ENCODE measurements at regions not wholly inside any gene's neighbourhood (a gene's known extent, or its start where the extent isn't known, plus 50 kb on each side); places are given as distances from the start of the nearest gene placed in this dataset.

- TF ChIP-seq POLR2AphosphoS5 (IDR thresholded peaks at IDR 0.05): no peak
- no peak for TF ChIP-seq POLR2A (IDR thresholded peaks at IDR 0.05)
- no peak for TF ChIP-seq CTCF (IDR thresholded peaks at IDR 0.05)
Observed at GRCh38 chr5:138702166-138703077, 50.8 kb upstream of the CTNNA1 start.

All from breast epithelium (tissue), 3 donors.